Stimulated activated CD4-positive, alpha-beta T cell treated with anti-CD3 and anti-CD28 coated beads, Interleukin-2, amount 100 ng/mL, for 24 hours (primary cell): ENCODE measurements at regions not wholly inside any gene's neighbourhood (a gene's known extent, or its start where the extent isn't known, plus 50 kb on each side); places are given as distances from the start of the nearest gene placed in this dataset.

Experiments used
- DNase-seq, 2 donors: peaks; one replicate each; pipeline ENCODE4 v3.0.0-alpha.2; 2020

GRCh38 chrX:20420058-20420457, 153.3 kb upstream of the RPS6KA3 start:
- DNase-seq, result no peak

- no peak for DNase-seq
Measured at GRCh38 chrX:20418379-20419150, 151.9 kb upstream of the RPS6KA3 start.

DNA sequence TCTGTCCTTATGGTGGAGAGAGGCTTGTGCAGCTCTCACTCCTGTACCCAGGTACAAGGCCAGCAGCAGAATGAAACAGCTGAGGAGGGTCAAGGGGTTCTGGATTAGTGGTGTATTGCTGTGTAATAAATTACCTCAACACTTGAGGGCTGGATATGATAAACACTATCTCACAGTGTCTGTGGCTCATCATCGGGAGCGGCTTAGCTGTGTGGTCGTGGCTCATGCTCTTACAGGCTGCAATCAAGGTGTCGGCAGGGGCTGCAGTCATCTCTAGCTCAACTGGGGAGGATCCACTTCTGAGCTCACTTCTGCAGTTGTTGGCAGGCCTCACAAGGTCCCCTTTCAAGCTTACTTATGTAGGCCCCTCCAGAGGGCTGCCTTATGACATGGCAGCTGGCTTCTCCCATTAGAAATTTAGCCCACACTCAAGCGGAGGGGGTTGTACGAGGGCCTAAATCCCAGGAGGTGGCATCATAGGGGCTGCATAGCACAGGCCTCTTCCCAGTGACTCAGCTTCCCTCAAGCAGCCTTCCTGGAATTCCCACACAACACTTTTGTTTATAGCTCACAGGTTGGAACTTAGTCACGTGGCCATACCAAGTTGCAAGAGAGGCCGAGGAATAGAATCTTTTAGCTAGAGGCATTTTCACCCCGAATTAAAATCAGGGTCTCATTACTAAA, 148.2 kb upstream of the RPS6KA3 start:
- DNase-seq, result no peak

- DNase-seq, result no peak
Measured at GRCh38 chrX:20414066-20414465, 147.4 kb upstream of the RPS6KA3 start.

DNA sequence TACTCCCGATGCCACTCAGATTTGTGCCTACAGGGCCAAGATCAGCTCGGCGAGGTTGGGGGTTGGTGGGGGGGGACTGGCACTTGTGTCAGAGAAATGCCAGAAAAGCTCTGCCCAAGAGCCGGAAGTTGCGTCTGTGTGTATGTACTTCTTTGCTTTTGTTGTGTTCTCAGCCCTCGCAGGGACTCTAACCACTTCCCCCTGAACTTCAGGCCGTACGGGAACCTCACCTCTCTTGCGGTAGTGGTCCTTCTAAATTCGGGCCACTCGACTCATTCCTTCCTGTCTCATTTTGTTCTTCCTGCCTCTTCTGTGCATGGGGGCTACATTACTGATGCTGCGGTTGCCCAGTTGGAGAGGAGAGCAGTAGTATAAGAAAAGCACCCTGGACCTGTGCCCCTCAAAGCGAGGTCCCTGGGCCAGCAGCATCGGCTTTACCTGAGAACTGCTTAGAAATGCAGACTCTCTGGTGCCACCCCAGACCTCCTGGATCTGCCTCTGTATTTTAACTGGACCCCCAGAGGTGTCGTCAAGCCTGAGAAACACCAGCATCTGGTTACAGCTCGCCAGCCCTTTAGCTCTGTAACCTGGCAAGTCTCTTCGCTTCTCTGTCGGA, 146.3 kb upstream of the RPS6KA3 start:
- peak; percentile 19 to 22 for DNase-seq

DNA sequence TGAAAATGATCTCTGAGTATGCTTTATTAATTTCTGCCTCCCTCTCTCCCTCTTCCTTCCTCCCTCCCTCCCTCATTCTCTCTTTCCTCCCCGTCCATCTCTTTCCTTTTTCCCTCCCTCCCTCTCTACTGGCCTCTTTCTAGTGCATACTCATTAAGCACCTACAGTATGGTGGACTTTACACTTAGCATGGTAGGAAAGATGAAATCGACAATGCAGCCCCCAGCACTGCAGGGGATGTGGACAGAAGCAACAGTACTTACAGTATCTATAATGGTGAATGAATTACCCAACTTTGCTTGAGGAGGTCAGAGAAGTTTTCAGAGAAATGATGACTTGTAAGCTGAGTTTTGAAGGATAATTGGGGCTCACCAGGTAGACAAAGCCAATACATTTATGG, 143.8 kb upstream of the RPS6KA3 start:
- DNase-seq, result no peak

DNA sequence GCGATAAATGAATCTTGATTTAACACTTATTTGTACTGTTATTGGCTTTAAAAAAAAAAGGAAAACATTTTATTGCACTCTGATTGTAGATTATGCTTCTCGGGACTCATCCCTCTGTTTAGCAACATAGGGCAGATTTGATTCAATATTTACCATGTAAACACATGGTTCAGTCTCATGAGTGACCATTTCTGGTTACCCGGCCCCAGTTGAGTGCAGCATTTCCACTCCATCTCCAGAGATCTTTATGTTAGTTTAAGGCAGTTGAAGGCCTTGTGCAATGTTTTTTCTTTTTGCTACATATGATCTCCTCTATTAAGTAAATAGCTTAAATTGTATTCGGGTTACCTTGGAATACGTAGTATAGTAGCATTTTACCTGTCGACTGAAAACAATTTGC, 143.3 kb upstream of the RPS6KA3 start:
- no peak for DNase-seq

DNA sequence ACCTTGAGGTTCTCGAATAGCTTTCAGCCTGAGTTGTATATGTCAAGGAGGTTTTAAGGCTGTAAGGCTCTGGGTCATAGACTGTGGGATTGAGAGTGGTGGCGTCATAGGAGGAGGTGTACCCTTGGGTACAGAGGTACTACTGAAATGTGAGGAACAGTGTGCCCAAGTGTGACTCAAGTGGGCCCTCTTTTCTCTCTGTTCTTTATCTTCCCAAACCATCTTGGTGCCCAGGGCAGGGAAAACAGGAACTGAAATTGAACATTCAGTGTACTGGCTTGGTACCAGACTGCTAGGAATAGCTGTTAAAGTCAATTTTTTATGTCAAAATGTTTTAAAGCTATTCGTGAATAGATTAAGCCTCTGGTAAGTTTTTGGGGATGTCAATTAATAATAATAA, 136.2 kb upstream of the RPS6KA3 start:
- no peak for DNase-seq

- no peak for DNase-seq
Measured at GRCh38 chrX:20399728-20400414, 133.2 kb upstream of the RPS6KA3 start.

DNA sequence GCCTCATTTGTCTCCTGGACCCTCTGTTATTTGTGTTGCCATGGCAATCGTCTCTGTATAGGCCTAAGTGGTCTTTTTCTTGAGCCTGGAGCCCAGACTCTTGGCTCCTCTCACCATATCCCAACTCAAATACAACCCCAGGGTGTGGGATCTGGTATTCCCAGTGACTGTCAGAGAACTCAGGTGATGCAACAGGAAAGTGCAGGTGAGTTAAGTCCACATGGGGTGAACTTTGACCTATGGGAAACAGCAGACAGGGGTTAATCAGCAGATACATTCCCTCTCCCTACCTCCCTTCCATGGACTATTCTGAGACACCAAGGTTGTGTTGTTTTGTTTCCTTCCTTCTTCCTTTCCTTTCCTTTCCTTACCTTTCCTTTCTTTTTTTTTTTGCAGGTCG, 130.9 kb upstream of the RPS6KA3 start:
- DNase-seq, result no peak

DNA sequence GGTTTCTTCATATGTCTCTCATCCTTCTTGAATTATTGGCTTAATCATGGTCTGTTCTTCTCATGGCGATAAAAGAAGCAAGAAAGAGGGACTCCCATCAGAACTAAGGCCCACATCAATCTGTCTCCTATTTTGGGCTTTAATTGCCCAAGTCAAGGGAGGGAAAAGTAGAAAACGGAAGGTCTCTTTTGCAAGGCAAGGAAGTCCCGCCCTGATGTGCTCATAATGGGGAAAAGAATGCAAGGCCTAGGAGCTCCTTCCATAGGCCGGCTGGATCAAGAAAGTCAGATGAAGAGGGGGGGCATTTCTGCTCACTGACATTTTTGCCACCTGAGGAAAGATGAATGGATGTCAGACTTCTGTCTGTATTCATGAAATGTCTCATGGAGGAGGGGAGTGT, 127.7 kb upstream of the RPS6KA3 start:
- no peak for DNase-seq

- DNase-seq, result no peak
Measured at GRCh38 chrX:20393944-20394343, 127.2 kb upstream of the RPS6KA3 start.

GRCh38 chrX:20388594-20388993, 121.9 kb upstream of the RPS6KA3 start:
- no peak for DNase-seq

GRCh38 chrX:20383477-20383876, 116.8 kb upstream of the RPS6KA3 start:
- no peak for DNase-seq

DNA sequence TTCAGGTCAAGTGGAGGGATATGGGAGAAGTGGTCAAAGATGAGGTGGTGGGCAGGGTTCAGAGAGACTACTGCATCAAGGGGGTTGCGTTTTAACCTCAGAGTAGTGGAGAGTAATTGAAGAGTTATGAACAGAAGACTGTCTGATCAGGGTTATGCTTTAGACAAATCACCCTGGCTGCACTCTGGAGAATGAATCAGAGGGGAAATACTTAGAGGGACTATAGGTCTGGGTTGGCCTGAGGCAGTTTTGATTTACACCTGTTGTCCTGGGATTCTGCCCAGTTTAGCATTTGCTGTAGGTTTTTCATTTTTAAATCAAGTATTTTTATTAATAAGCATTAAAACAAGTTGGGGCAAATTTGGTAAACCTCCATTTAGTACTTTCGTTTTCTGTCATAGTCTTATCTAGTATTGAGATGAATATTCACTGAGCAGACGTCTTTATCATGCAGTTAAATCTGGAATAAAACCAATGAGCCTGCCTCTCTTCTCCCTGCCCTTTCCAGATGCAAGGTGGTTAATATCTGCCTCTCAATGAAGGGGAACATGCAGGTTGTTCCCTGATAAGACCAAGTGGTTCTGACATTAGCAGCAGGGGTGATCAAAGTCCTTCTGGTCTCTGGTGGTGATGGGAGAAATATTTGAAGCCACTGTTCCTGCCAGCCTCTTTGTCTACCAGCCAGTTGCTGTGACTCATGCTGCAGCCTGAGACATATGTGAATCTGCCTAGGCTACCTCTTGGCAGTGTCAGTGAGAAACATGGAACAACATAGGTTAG, 116.0 kb upstream of the RPS6KA3 start:
- DNase-seq, result peak in 1 of 2 donors; percentile 16

- DNase-seq, result no peak
Measured at GRCh38 chrX:20382082-20382481, 115.4 kb upstream of the RPS6KA3 start.

- peak; percentile 16 to 27 for DNase-seq
Measured at GRCh38 chrX:20378233-20378920, 111.7 kb upstream of the RPS6KA3 start.

DNA sequence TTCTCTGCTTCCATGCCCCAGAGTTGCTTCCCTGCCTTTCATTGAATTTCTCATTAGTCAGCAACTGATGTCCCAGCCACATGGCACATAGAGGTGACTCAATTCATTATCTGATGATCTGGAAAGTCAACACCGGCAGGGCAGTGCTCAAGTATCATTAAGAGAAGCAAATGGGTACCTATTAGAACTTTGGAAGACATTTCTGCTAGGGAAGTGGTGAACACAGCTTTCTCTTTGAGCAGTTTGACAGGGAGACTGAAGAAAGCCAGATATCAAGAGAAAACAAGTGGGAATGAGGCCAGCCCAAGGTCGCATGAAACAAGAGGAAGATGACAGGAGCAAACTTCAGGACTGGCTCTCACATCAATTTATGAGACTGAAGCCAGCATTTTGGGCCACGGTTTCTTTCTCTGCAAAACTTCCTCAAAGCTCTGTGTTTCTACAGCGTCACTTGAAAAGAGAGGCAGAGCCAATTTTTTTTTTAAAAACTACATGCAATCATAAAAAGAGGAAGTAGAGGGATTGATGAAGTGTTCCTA, 108.3 kb upstream of the RPS6KA3 start:
- DNase-seq, result no peak

- DNase-seq, result no peak
Measured at GRCh38 chrX:20374450-20374849, 107.7 kb upstream of the RPS6KA3 start.

DNA sequence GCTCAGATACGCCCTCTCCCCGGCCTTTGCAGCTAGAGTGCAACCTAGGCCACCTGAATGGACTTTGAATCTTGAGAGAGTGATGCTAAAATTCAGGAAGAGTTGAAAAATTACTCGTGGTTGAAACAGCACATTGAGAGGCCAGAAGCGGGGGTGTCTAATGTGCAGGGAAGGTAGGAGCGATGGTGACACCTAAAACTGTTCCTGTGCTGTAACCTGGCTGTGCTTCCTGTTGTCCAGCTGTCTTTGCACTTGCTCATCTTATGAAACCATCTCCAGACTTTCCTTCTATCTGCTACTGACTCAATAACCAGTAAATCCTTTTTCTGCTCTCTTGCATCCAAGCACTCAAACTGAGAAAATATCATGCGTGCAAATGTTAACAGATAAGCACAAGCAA, 106.4 kb upstream of the RPS6KA3 start:
- DNase-seq, result no peak

DNA sequence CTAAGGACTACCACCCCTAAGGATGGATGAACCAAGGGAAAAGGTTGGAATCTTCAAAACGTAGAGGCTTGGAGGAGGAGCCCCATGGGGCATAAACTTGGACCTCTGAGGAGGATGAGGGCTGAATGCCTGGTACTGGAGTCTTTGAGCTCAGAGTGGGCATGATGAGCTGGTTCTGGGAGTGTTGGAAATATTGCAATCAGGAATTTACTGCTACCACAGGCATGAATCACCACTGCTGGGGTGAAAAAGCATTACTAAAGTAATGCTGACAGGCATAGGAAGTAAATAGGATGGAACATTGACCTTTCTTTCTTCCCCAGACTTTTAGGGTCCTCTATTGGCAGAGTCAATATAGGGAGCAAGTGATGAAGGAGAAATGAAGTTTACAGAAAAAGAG, 105.8 kb upstream of the RPS6KA3 start:
- DNase-seq, result no peak

GRCh38 chrX:20369468-20369867, 102.8 kb upstream of the RPS6KA3 start:
- no peak for DNase-seq
